ENCODE measurements at regions not wholly inside any gene's neighbourhood (a gene's known extent, or its start where the extent isn't known, plus 50 kb on each side); places are given as distances from the start of the nearest gene placed in this dataset.

GRCh38 chr3:18225709-18226108 is 199.4 kb downstream of the SATB1 start (continued):
- TF ChIP-seq GTF2F1 (IDR thresholded peaks at IDR 0.05; ENCODE audit: borderline replicate concordance, low read depth, low read length) = no peak

Measured in H1 (cell line).